Breast epithelium (tissue), 3 donors: ENCODE measurements at regions not wholly inside any gene's neighbourhood (a gene's known extent, or its start where the extent isn't known, plus 50 kb on each side); places are given as distances from the start of the nearest gene placed in this dataset.

Experiments used
- POLR2A ChIP-seq: fragments of 450-650 bp; IDR thresholded peaks from one replicate; pipeline ENCODE4 v1.6.1; 2016; ENCODE audit warnings: antibody characterized with exemption, mild to moderate bottlenecking, moderate library complexity
- TF ChIP-seq, protein P1 (sequence below), 3 donors: fragments of 450-650 bp; IDR thresholded peaks; one replicate each; pipeline ENCODE4 v1.5.1; 2016 to 2017; ENCODE audit warnings: antibody characterized with exemption in 3 of 3, mild to moderate bottlenecking in 3 of 3, moderate library complexity in 3 of 3

GRCh38 chr4:26126994-26127393, 193.8 kb upstream of the RBPJ start:
- TF ChIP-seq, protein P1, sequence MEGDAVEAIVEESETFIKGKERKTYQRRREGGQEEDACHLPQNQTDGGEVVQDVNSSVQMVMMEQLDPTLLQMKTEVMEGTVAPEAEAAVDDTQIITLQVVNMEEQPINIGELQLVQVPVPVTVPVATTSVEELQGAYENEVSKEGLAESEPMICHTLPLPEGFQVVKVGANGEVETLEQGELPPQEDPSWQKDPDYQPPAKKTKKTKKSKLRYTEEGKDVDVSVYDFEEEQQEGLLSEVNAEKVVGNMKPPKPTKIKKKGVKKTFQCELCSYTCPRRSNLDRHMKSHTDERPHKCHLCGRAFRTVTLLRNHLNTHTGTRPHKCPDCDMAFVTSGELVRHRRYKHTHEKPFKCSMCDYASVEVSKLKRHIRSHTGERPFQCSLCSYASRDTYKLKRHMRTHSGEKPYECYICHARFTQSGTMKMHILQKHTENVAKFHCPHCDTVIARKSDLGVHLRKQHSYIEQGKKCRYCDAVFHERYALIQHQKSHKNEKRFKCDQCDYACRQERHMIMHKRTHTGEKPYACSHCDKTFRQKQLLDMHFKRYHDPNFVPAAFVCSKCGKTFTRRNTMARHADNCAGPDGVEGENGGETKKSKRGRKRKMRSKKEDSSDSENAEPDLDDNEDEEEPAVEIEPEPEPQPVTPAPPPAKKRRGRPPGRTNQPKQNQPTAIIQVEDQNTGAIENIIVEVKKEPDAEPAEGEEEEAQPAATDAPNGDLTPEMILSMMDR (IDR thresholded peaks at IDR 0.05) = no peak
- no peak for TF ChIP-seq POLR2A
